SK-N-SH treated with all-trans-retinoic acid at 6 μM for 48 hours (cell line): ENCODE measurements at regions not wholly inside any gene's neighbourhood (a gene's known extent, or its start where the extent isn't known, plus 50 kb on each side); places are given as distances from the start of the nearest gene placed in this dataset.

ENCODE experiments used
- ATAC-seq: fragments of 200-7000 bp; cut with Tn5 transposase; 3 replicates; pipeline ENCODE4 v1.9.1; 2020; ENCODE audit warnings: mild to moderate bottlenecking, moderate library complexity
- ARNTL ChIP-seq: fragments of 450-650 bp; formaldehyde crosslinking; IDR thresholded peaks from 2 replicates; pipeline ENCODE4 v1.5.0; 2020; ENCODE audit warnings: low read depth, mild to moderate bottlenecking, moderate library complexity, borderline replicate concordance
- BACH2 ChIP-seq: fragments of 250-450 bp; sonication (Bioruptor Pico); IDR thresholded peaks from 2 replicates; pipeline ENCODE4 v1.9.0; 2021; ENCODE audit warnings: mild to moderate bottlenecking, borderline replicate concordance
- CREB5 ChIP-seq: fragments of 250-450 bp; sonication (Bioruptor Pico); IDR thresholded peaks from 2 replicates; pipeline ENCODE4 v1.5.1; 2020; ENCODE audit warnings: low read depth, mild to moderate bottlenecking, moderate library complexity
- CSDC2 ChIP-seq: fragments of 250-450 bp; sonication (Bioruptor Pico); IDR thresholded peaks from 2 replicates; pipeline ENCODE4 v1.5.0; 2020; ENCODE audit warnings: mild to moderate bottlenecking, moderate library complexity
- CSRNP3 ChIP-seq: fragments of 250-450 bp; sonication (Bioruptor Pico); IDR thresholded peaks from 2 replicates; pipeline ENCODE4 v1.5.1; 2021; ENCODE audit warnings: mild to moderate bottlenecking, moderate library complexity
- ESRRG ChIP-seq: fragments of 250-450 bp; sonication (Bioruptor Pico); IDR thresholded peaks from 2 replicates; pipeline ENCODE4 v1.6.1; 2021; ENCODE audit warnings: mild to moderate bottlenecking
- GLIS3 ChIP-seq: fragments of 250-450 bp; sonication (Bioruptor Pico); IDR thresholded peaks from 2 replicates; pipeline ENCODE4 v1.5.0; 2020; ENCODE audit warnings: mild to moderate bottlenecking, moderate library complexity
- ISL1 ChIP-seq: fragments of 250-450 bp; sonication (Bioruptor Pico); IDR thresholded peaks from 2 replicates; pipeline ENCODE4 v2.1.2; 2022; ENCODE audit warnings: mild to moderate bottlenecking, moderate library complexity
- OSR1 ChIP-seq: fragments of 250-450 bp; sonication (Bioruptor Pico); IDR thresholded peaks from 2 replicates; pipeline ENCODE4 v1.8.0; 2022; ENCODE audit warnings: moderate library complexity, mild to moderate bottlenecking, inconsistent platforms
- POU6F1 ChIP-seq: fragments of 250-450 bp; sonication (Bioruptor Pico); IDR thresholded peaks from 2 replicates; pipeline ENCODE4 v1.8.0; 2021; ENCODE audit warnings: low read depth, mild to moderate bottlenecking, moderate library complexity, borderline replicate concordance
- PPARA ChIP-seq: fragments of 250-450 bp; sonication (Bioruptor Pico); IDR thresholded peaks from 2 replicates; pipeline ENCODE4 v1.5.0; 2020; ENCODE audit warnings: mild to moderate bottlenecking, borderline replicate concordance
- RARB ChIP-seq: fragments of 250-450 bp; sonication (Bioruptor Pico); IDR thresholded peaks from 2 replicates; pipeline ENCODE4 v1.8.0; 2021; ENCODE audit warnings: mild to moderate bottlenecking, moderate library complexity
- SNAI2 ChIP-seq: fragments of 250-450 bp; sonication (Bioruptor Pico); IDR thresholded peaks from 2 replicates; pipeline ENCODE4 v1.5.0; 2020; ENCODE audit warnings: mild to moderate bottlenecking, moderate library complexity
- TCF4 ChIP-seq: fragments of 250-450 bp; sonication (Bioruptor Pico); IDR thresholded peaks from 2 replicates; pipeline ENCODE4 v1.8.0; 2021; ENCODE audit warnings: mild to moderate bottlenecking, moderate library complexity, borderline replicate concordance
- TOX ChIP-seq: fragments of 250-450 bp; sonication (Bioruptor Pico); IDR thresholded peaks from 2 replicates; pipeline ENCODE4 v1.8.0; 2021; ENCODE audit warnings: mild to moderate bottlenecking, moderate library complexity, borderline replicate concordance
- TSHZ2 ChIP-seq: fragments of 250-450 bp; sonication (Bioruptor Pico); IDR thresholded peaks from 2 replicates; pipeline ENCODE4 v1.5.0; 2020; ENCODE audit warnings: mild to moderate bottlenecking, moderate library complexity
- ZC3H10 ChIP-seq: fragments of 250-450 bp; sonication (Bioruptor Pico); IDR thresholded peaks from 2 replicates; pipeline ENCODE4 v1.5.1; 2021; ENCODE audit warnings: mild to moderate bottlenecking, moderate library complexity
- ZFP3 ChIP-seq: fragments of 250-450 bp; sonication (Bioruptor Pico); IDR thresholded peaks from 2 replicates; pipeline ENCODE4 v1.5.0; 2020; ENCODE audit warnings: mild to moderate bottlenecking, moderate library complexity
- ZFP30 ChIP-seq: fragments of 450-650 bp; formaldehyde crosslinking; IDR thresholded peaks from 2 replicates; pipeline ENCODE4 v1.5.0; 2022; ENCODE audit warnings: mild to moderate bottlenecking, moderate library complexity
- ZNF565 ChIP-seq: fragments of 450-650 bp; formaldehyde crosslinking; conservative IDR thresholded peaks from 2 replicates; pipeline ENCODE4 v1.5.0; 2020; ENCODE audit warnings: low read depth, mild to moderate bottlenecking, moderate library complexity
- ZNF70 ChIP-seq: fragments of 450-650 bp; formaldehyde crosslinking; IDR thresholded peaks from 2 replicates; pipeline ENCODE4 v1.5.0; 2020; ENCODE audit warnings: mild to moderate bottlenecking, moderate library complexity
- ZNF8 ChIP-seq: fragments of 450-650 bp; formaldehyde crosslinking; IDR thresholded peaks from 2 replicates; pipeline ENCODE4 v1.5.0; 2020; ENCODE audit warnings: mild to moderate bottlenecking, moderate library complexity

- TF ChIP-seq SNAI2 (CRISPR knock-in tag), result no peak
- TF ChIP-seq PPARA (CRISPR knock-in tag), result no peak
- TF ChIP-seq CSRNP3, result no peak
- TF ChIP-seq GLIS3 (CRISPR knock-in tag), result no peak
- TF ChIP-seq CREB5 (CRISPR knock-in tag), result no peak
- TF ChIP-seq OSR1, result no peak
- TF ChIP-seq ISL1, result no peak
- TF ChIP-seq ZNF565 (CRISPR knock-in tag), result no peak
- TF ChIP-seq ZNF70 (CRISPR knock-in tag), result no peak
- no peak for TF ChIP-seq TSHZ2 (CRISPR knock-in tag)
- TF ChIP-seq TCF4 (CRISPR knock-in tag), result no peak
- no peak for ATAC-seq
These were observed 424.3 kb downstream of the MBD2 start for GRCh38 chr18:53800171-53800570.

GRCh38 chr18:53799134-53799533 is 425.3 kb downstream of the MBD2 start:
- TF ChIP-seq ZC3H10 (CRISPR knock-in tag), result no peak
- TF ChIP-seq ARNTL (CRISPR knock-in tag), result no peak
- no peak for TF ChIP-seq ZFP3
- TF ChIP-seq RARB (CRISPR knock-in tag), result no peak
- no peak for TF ChIP-seq OSR1
- TF ChIP-seq TCF4 (CRISPR knock-in tag), result no peak
- TF ChIP-seq TSHZ2 (CRISPR knock-in tag), result no peak
- TF ChIP-seq ZFP30 (CRISPR knock-in tag), result no peak
- TF ChIP-seq BACH2 (CRISPR knock-in tag), result no peak
- TF ChIP-seq ZNF70 (CRISPR knock-in tag), result no peak
- TF ChIP-seq SNAI2 (CRISPR knock-in tag), result no peak
- no peak for TF ChIP-seq CSDC2
- no peak for TF ChIP-seq ZNF565 (CRISPR knock-in tag)
- no peak for TF ChIP-seq ZNF8 (CRISPR knock-in tag)
- no peak for TF ChIP-seq GLIS3 (CRISPR knock-in tag)
- no peak for ATAC-seq

GRCh38 chr18:53798516-53798915 is 426.0 kb downstream of the MBD2 start:
- no peak for ATAC-seq
- TF ChIP-seq RARB (CRISPR knock-in tag), result no peak
- TF ChIP-seq ISL1, result no peak
- TF ChIP-seq TCF4 (CRISPR knock-in tag), result no peak
- TF ChIP-seq CSRNP3, result no peak
- TF ChIP-seq TOX (CRISPR knock-in tag), result no peak
- TF ChIP-seq BACH2 (CRISPR knock-in tag), result no peak
- no peak for TF ChIP-seq CSDC2
- no peak for TF ChIP-seq CREB5 (CRISPR knock-in tag)
- no peak for TF ChIP-seq ZNF8 (CRISPR knock-in tag)
- TF ChIP-seq GLIS3 (CRISPR knock-in tag), result no peak
- TF ChIP-seq ESRRG (CRISPR knock-in tag), result no peak
- TF ChIP-seq POU6F1 (CRISPR knock-in tag), result no peak
- no peak for TF ChIP-seq PPARA (CRISPR knock-in tag)
- TF ChIP-seq ZNF565 (CRISPR knock-in tag), result no peak
